Right atrium auricular region (tissue), 2 donors: ENCODE measurements at regions not wholly inside any gene's neighbourhood (a gene's known extent, or its start where the extent isn't known, plus 50 kb on each side); places are given as distances from the start of the nearest gene placed in this dataset.
A peak's percentile ranks its signal among the peaks of the same experiment; 100 is the strongest.
"Not testable (repeated sequence)": the region's sequence is repeated elsewhere in the genome, so short reads cannot be mapped to it uniquely, and the experiment has no call there.

Experiments used
- DNase-seq: peaks from one replicate; pipeline ENCODE4 v3.0.0-alpha.2; 2019; ENCODE audit warnings: low spot score
- H3K27ac ChIP-seq, 2 donors: fragments of 200-600 bp; sonication (generic); 1 replicate in 1 of 2; 2 replicates in 1 of 2; pipeline ENCODE4 v1.5.1; 2016 to 2019
- H3K27me3 ChIP-seq, 2 donors: fragments of 200-600 bp; sonication (generic); one replicate each; pipeline versions ENCODE4 v1.5.1 to v1.6.0; 2017 to 2019
- H3K36me3 ChIP-seq: fragments of 200-600 bp; sonication (generic); one replicate; pipeline ENCODE4 v1.5.1; 2016
- H3K4me1 ChIP-seq, 2 donors: fragments of 200-600 bp; sonication (generic); one replicate each; pipeline versions ENCODE4 v1.5.1 to v1.6.0; 2017 to 2019
- H3K4me3 ChIP-seq, 2 donors: fragments of 200-600 bp; sonication (generic); 1 replicate in 1 of 2; 2 replicates in 1 of 2; pipeline ENCODE4 v1.5.1; 2017 to 2019; ENCODE audit warnings: mild to moderate bottlenecking in 1 of 2, moderate library complexity in 1 of 2
- H3K9me3 ChIP-seq, 2 donors: fragments of 200-600 bp; sonication (generic); one replicate each; pipeline ENCODE4 v1.5.1; 2019
- CTCF ChIP-seq, 2 donors: fragments of 200-600 bp; sonication (generic); IDR thresholded peaks; one replicate each; pipeline ENCODE4 v1.5.1; 2019; ENCODE audit warnings: antibody characterized with exemption in 2 of 2

- no peak for TF ChIP-seq CTCF (IDR thresholded peaks at IDR 0.05)
- Histone ChIP-seq H3K4me3 (no peak overlapping the region), H3K27me3 (no peaks in the 10 kb centered on the region), H3K4me1 (no peaks in the 10 kb centered on the region), H3K36me3 (no peaks in the 10 kb centered on the region), H3K9me3 (peaks cover 0 to 7% of the 10 kb centered on the region in 2 donors), H3K27ac (no peak overlapping the region)
- no peak for DNase-seq
These were observed 244.6 kb upstream of the MDGA2 start for GRCh38 chr14:47919997-47920396.

- no peaks in the 10 kb centered on the region for H3K27me3 ChIP-seq
- peaks cover 0 to 6% of the 10 kb centered on the region in 2 donors for H3K9me3 ChIP-seq
- H3K27ac ChIP-seq, result no peak overlapping the region
- H3K36me3 ChIP-seq, result no peaks in the 10 kb centered on the region
- H3K4me1 ChIP-seq, result no peaks in the 10 kb centered on the region
- no peak for DNase-seq
- no peak overlapping the region for H3K4me3 ChIP-seq
- no peak for TF ChIP-seq CTCF (IDR thresholded peaks at IDR 0.05)
These were observed 244.0 kb upstream of the MDGA2 start for GRCh38 chr14:47919334-47919846.

- no peaks in the 10 kb centered on the region for H3K27me3 ChIP-seq
- no peaks in the 10 kb centered on the region for H3K9me3 ChIP-seq
- TF ChIP-seq CTCF (IDR thresholded peaks at IDR 0.05), result peak in 1 of 2 donors; percentile 66
- no peak overlapping the region for H3K27ac ChIP-seq
- no peaks in the 10 kb centered on the region for H3K4me1 ChIP-seq
- no peaks in the 10 kb centered on the region for H3K36me3 ChIP-seq
- H3K4me3 ChIP-seq, result no peak overlapping the region
- no peak for DNase-seq
These were observed 242.0 kb upstream of the MDGA2 start for GRCh38 chr14:47917344-47917954.

GRCh38 chr14:47901141-47901540 lies 225.7 kb upstream of the MDGA2 start:
- H3K27ac ChIP-seq, H3K4me3 ChIP-seq, H3K36me3 ChIP-seq, H3K27me3 ChIP-seq, H3K9me3 ChIP-seq, DNase-seq, H3K4me1 ChIP-seq: not testable (repeated sequence)

GRCh38 chr14:47899685-47900084 lies 224.3 kb upstream of the MDGA2 start:
- TF ChIP-seq CTCF (IDR thresholded peaks at IDR 0.05), result no peak
- DNase-seq, result no peak
- H3K4me1 ChIP-seq, result no peaks in the 10 kb centered on the region
- H3K4me3 ChIP-seq, result no peak overlapping the region
- no peaks in the 10 kb centered on the region for H3K27me3 ChIP-seq
- no peak overlapping the region for H3K27ac ChIP-seq
- H3K36me3 ChIP-seq, result no peaks in the 10 kb centered on the region
- H3K9me3 ChIP-seq, result no peaks in the 10 kb centered on the region

- TF ChIP-seq CTCF (IDR thresholded peaks at IDR 0.05), result no peak
- no peaks in the 10 kb centered on the region for H3K27me3 ChIP-seq
- no peak overlapping the region for H3K27ac ChIP-seq
- no peaks in the 10 kb centered on the region for H3K9me3 ChIP-seq
- DNase-seq, result no peak
- H3K36me3 ChIP-seq, result no peaks in the 10 kb centered on the region
- no peaks in the 10 kb centered on the region for H3K4me1 ChIP-seq
- H3K4me3 ChIP-seq, result no peak overlapping the region
These were observed 198.9 kb upstream of the MDGA2 start for GRCh38 chr14:47874350-47874749.
